ENCODE measurements at regions not wholly inside any gene's neighbourhood (a gene's known extent, or its start where the extent isn't known, plus 50 kb on each side); places are given as distances from the start of the nearest gene placed in this dataset.

- DNase-seq (ENCODE audit: low read depth in 4 of 4, low spot score in 3 of 4): no peak
These were observed 278.0 kb upstream of the EPHA4 start for GRCh38 chr2:221850076-221850475.

GRCh38 chr2:221848286-221848685, 276.2 kb upstream of the EPHA4 start:
- no peak for DNase-seq (ENCODE audit: low read depth in 4 of 4, low spot score in 3 of 4)

GRCh38 chr2:221845021-221845365, 272.9 kb upstream of the EPHA4 start:
- no peak for DNase-seq (ENCODE audit: low read depth in 4 of 4, low spot score in 3 of 4)

GRCh38 chr2:221844212-221845020, 272.3 kb upstream of the EPHA4 start:
- DNase-seq (ENCODE audit: low read depth in 4 of 4, low spot score in 3 of 4): no peak

GRCh38 chr2:221836095-221836494, 264.0 kb upstream of the EPHA4 start:
- DNase-seq (ENCODE audit: low read depth in 4 of 4, low spot score in 3 of 4): no peak

- DNase-seq (ENCODE audit: low read depth in 4 of 4, low spot score in 3 of 4): no peak
These were observed 261.9 kb upstream of the EPHA4 start for GRCh38 chr2:221833966-221834365.

- DNase-seq (ENCODE audit: low read depth in 4 of 4, low spot score in 3 of 4): no peak
These were observed 258.9 kb upstream of the EPHA4 start for GRCh38 chr2:221831051-221831450.

GRCh38 chr2:221822416-221822815, 250.3 kb upstream of the EPHA4 start:
- no peak for DNase-seq (ENCODE audit: low read depth in 4 of 4, low spot score in 3 of 4)

GRCh38 chr2:221818616-221819320, 246.7 kb upstream of the EPHA4 start:
- peak in 2 of 4 donors; percentile 11 to 17 for DNase-seq (ENCODE audit: low read depth in 4 of 4, low spot score in 3 of 4)

GRCh38 chr2:221817878-221818277, 245.8 kb upstream of the EPHA4 start:
- DNase-seq (ENCODE audit: low read depth in 4 of 4, low spot score in 3 of 4): no peak

- no peak for DNase-seq (ENCODE audit: low read depth in 4 of 4, low spot score in 3 of 4)
These were observed 244.9 kb upstream of the EPHA4 start for GRCh38 chr2:221817052-221817451.

GRCh38 chr2:221816566-221816965, 244.5 kb upstream of the EPHA4 start:
- no peak for DNase-seq (ENCODE audit: low read depth in 4 of 4, low spot score in 3 of 4)

- DNase-seq (ENCODE audit: low read depth in 4 of 4, low spot score in 3 of 4): no peak
These were observed 238.5 kb upstream of the EPHA4 start for GRCh38 chr2:221810650-221811049.

- DNase-seq (ENCODE audit: low read depth in 4 of 4, low spot score in 3 of 4): peak in 1 of 4 donors; percentile 22
These were observed 238.1 kb upstream of the EPHA4 start for GRCh38 chr2:221810245-221810644.

GRCh38 chr2:221808488-221808887, 236.4 kb upstream of the EPHA4 start:
- no peak for DNase-seq (ENCODE audit: low read depth in 4 of 4, low spot score in 3 of 4)

- no peak for DNase-seq (ENCODE audit: low read depth in 4 of 4, low spot score in 3 of 4)
These were observed 235.6 kb upstream of the EPHA4 start for GRCh38 chr2:221807706-221808105.

GRCh38 chr2:221802089-221802488, 230.0 kb upstream of the EPHA4 start:
- no peak for DNase-seq (ENCODE audit: low read depth in 4 of 4, low spot score in 3 of 4)

GRCh38 chr2:221792971-221793521, 220.9 kb upstream of the EPHA4 start:
- DNase-seq (ENCODE audit: low read depth in 4 of 4, low spot score in 3 of 4): peak in 1 of 4 donors; percentile 28

GRCh38 chr2:221791844-221792243, 219.7 kb upstream of the EPHA4 start:
- DNase-seq (ENCODE audit: low read depth in 4 of 4, low spot score in 3 of 4): no peak

- DNase-seq (ENCODE audit: low read depth in 4 of 4, low spot score in 3 of 4): no peak
These were observed 215.5 kb upstream of the EPHA4 start for GRCh38 chr2:221787561-221787960.

- no peak for DNase-seq (ENCODE audit: low read depth in 4 of 4, low spot score in 3 of 4)
These were observed 214.3 kb upstream of the EPHA4 start for GRCh38 chr2:221786297-221786926.
